Kidney (tissue), 13 donors: ENCODE measurements at regions not wholly inside any gene's neighbourhood (a gene's known extent, or its start where the extent isn't known, plus 50 kb on each side); places are given as distances from the start of the nearest gene placed in this dataset.

Source experiments
- DNase-seq, 5 donors: peaks; one replicate each; pipeline ENCODE4 v3.0.0-alpha.2; 2013 to 2020
- FAIRE-seq: peaks from 2 replicates; lab custom pipeline; 2012; peaks lifted over from hg19 to GRCh38; lab: Jason Lieb, UNC
- H3K27ac ChIP-seq, 2 donors: one replicate each; pipeline ENCODE4 v1.7.0; 2013; ENCODE audit warnings: low read depth in 2 of 2, low read length in 2 of 2, inconsistent platforms in 1 of 2
- H3K27me3 ChIP-seq: one replicate; pipeline ENCODE4 v1.7.1; 2013; ENCODE audit warnings: low read length, inconsistent platforms; ENCODE audit not compliant: control insufficient read depth, insufficient read depth
- H3K36me3 ChIP-seq, 3 donors: one replicate each; pipeline versions ENCODE4 v1.7.0 to v1.7.1; 2013; ENCODE audit warnings: low read length in 3 of 3, control low read depth in 1 of 3, inconsistent platforms in 1 of 3; ENCODE audit not compliant: insufficient read depth in 3 of 3, control insufficient read depth in 2 of 3
- H3K4me1 ChIP-seq, 3 donors: one replicate each; pipeline versions ENCODE4 v1.7.0 to v1.7.1; 2013; ENCODE audit warnings: low read length in 3 of 3, inconsistent platforms in 1 of 3, low read depth in 1 of 3; ENCODE audit not compliant: control insufficient read depth in 2 of 3, insufficient read depth in 2 of 3
- H3K4me3 ChIP-seq, 3 donors: one replicate each; pipeline versions ENCODE4 v1.7.0 to v1.8.1; 2013; ENCODE audit warnings: low read length in 3 of 3, control low read depth in 1 of 3, inconsistent platforms in 1 of 3
- H3K9ac ChIP-seq, 3 donors: one replicate each; pipeline versions ENCODE4 v1.7.0 to v1.7.1; 2013; ENCODE audit warnings: low read length in 3 of 3, control low read depth in 1 of 3, inconsistent platforms in 1 of 3
- H3K9me3 ChIP-seq, 3 donors: one replicate each; pipeline versions ENCODE4 v1.7.0 to v1.7.1; 2013; ENCODE audit warnings: low read length in 3 of 3, control low read depth in 1 of 3, inconsistent platforms in 1 of 3; ENCODE audit not compliant: control insufficient read depth in 2 of 3, insufficient read depth in 1 of 3
- intact Hi-C: fragments of 100-400 bp; cut with DNase I; formaldehyde crosslinking; loops from one replicate; pipeline ENCODE4 v1.11.1; 2022
- TF ChIP-seq, protein P1 (sequence below): IDR thresholded peaks from 3 replicates; pipeline ENCODE4 v1.5.1; 2012; ENCODE audit warnings: mild to moderate bottlenecking, moderate library complexity, borderline replicate concordance; ENCODE audit not compliant: insufficient read depth; ENCODE audit errors: extremely low read depth
- donor health status: control.
- donor health status: control.
- donor health status: control.
- donor health status: control.
- donor health status: control.
- donor health status: DM: yes; HTN: yes; CAD: no.
- donor health status: Normal renal cell carcinoma (clear cell type).

DNA sequence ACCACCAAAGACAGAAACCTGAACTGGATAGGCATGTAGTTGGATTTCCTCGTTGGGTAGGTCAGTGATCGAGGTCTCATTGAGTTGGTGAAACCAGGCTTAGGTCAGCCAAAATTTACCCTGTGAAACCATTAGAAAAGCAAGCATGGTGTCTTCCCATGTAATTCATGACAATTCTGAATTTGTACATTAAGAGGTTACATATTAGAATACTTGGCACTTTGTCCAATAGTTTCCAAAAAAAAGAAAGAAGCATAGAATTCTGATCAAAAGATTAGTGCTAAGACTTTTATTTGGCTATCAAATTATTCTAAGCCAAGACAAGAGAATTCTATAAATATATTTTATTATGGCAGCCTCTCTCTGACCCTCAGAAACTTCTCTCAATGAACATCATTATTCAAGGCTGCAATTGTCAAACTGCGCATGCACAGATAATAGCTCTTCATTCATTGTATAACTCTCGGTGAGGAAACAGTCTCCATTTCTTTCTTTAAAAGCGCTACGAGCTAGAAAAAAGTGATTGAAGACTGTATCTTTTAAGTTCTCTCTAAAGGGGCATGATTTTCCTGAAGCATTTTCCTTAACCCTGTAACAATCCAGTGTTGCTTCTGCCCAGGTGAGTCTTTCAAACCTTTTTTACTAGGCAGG lies 79.1 kb upstream of the MYCN start:
- no peak overlapping the region for H3K4me3 ChIP-seq
- DNase-seq: no peak
- TF ChIP-seq, protein P1, sequence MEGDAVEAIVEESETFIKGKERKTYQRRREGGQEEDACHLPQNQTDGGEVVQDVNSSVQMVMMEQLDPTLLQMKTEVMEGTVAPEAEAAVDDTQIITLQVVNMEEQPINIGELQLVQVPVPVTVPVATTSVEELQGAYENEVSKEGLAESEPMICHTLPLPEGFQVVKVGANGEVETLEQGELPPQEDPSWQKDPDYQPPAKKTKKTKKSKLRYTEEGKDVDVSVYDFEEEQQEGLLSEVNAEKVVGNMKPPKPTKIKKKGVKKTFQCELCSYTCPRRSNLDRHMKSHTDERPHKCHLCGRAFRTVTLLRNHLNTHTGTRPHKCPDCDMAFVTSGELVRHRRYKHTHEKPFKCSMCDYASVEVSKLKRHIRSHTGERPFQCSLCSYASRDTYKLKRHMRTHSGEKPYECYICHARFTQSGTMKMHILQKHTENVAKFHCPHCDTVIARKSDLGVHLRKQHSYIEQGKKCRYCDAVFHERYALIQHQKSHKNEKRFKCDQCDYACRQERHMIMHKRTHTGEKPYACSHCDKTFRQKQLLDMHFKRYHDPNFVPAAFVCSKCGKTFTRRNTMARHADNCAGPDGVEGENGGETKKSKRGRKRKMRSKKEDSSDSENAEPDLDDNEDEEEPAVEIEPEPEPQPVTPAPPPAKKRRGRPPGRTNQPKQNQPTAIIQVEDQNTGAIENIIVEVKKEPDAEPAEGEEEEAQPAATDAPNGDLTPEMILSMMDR: no peak
- H3K9me3 ChIP-seq: no peaks in the 10 kb centered on the region
- no peak overlapping the region for H3K27ac ChIP-seq
- no peaks in the 10 kb centered on the region for H3K4me1 ChIP-seq
- FAIRE-seq: no peak
- no peaks in the 10 kb centered on the region for H3K36me3 ChIP-seq
- H3K27me3 ChIP-seq: no peaks in the 10 kb centered on the region
- no peak overlapping the region for H3K9ac ChIP-seq
- intact Hi-C loops: no loop called here

DNA sequence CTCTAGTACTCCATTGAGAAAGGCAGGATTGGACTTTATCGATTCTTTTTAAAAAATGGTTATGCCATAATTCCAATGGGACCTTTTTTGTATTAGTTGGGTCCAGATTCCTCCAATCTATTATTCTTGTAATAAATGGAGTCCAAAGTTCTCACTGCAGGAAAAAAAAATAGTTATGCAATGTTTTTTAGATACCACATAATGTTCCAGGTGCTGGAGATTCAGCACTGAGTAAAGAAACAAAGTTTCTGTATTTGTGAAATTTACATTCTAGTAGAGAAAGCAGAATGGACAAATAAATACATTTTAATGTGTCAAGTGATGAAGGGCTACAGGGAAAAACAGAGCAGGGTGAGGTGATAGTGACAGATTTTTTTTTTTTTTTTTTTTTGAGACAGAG lies 78.5 kb upstream of the MYCN start:
- Histone ChIP-seq H3K4me1 (no peaks in the 10 kb centered on the region), H3K9me3 (no peaks in the 10 kb centered on the region), H3K9ac (no peak overlapping the region), H3K36me3 (no peaks in the 10 kb centered on the region), H3K27ac (no peak overlapping the region), H3K27me3 (no peaks in the 10 kb centered on the region), H3K4me3 (no peak overlapping the region)
- TF ChIP-seq, protein P1: no peak
- intact Hi-C loops: no loop called here
- DNase-seq (no peak), FAIRE-seq (no peak)

DNA sequence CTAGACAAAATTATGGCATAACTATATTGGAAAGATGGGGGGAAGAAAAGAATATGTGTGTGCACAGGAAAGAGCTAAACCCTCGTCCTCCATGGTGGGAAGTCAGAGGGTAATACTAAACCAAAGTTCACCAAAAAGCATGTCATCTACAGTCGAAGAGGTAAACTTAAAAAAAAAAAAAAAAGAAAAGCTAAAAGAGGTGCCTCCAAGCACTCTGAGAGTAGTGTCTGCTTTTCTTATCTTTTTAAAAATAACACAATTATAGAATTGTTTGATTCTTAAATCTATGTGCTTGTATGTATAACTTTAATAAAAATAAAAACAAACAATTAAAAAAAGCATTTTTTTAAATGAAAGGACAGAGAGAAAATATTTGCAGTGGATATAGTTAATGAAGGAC lies 77.3 kb upstream of the MYCN start:
- peaks cover 0 to 6% (median 0%) of the 10 kb centered on the region in 3 donors for H3K9me3 ChIP-seq
- H3K36me3 ChIP-seq: no peaks in the 10 kb centered on the region
- FAIRE-seq: peak; percentile 32
- no peaks in the 10 kb centered on the region for H3K27me3 ChIP-seq
- H3K4me1 ChIP-seq: no peaks in the 10 kb centered on the region
- DNase-seq: no peak
- TF ChIP-seq, protein P1: no peak
- H3K9ac ChIP-seq: no peak overlapping the region
- H3K4me3 ChIP-seq: no peak overlapping the region
- intact Hi-C loops: no loop called here
- H3K27ac ChIP-seq: no peak overlapping the region
